Upper lobe of left lung (tissue), 6 donors: ENCODE measurements at regions not wholly inside any gene's neighbourhood (a gene's known extent, or its start where the extent isn't known, plus 50 kb on each side); places are given as distances from the start of the nearest gene placed in this dataset.

ENCODE experiments used
- ATAC-seq, 2 donors: fragments of 200-7000 bp; cut with Tn5 transposase; one replicate each; pipeline ENCODE4 v1.9.1; 2022; ENCODE audit warnings: mild to moderate bottlenecking in 2 of 2, moderate library complexity in 2 of 2; ENCODE audit not compliant: low FRiP score in 2 of 2
- DNase-seq, 2 donors: peaks; one replicate each; pipeline ENCODE4 v3.0.0-alpha.2; 2019 to 2020
- H3K27ac ChIP-seq, 4 donors: fragments of 200-600 bp; sonication (generic); one replicate each; pipeline ENCODE4 v1.5.1; 2016 to 2019
- H3K27me3 ChIP-seq, 4 donors: fragments of 200-600 bp; sonication (generic); one replicate each; pipeline ENCODE4 v1.5.1; 2017 to 2019
- H3K36me3 ChIP-seq, 4 donors: fragments of 200-600 bp; sonication (generic); one replicate each; pipeline ENCODE4 v1.5.1; 2016 to 2019
- H3K4me1 ChIP-seq, 4 donors: fragments of 200-600 bp; sonication (generic); one replicate each; pipeline ENCODE4 v1.5.1; 2018 to 2019
- H3K4me3 ChIP-seq, 4 donors: fragments of 200-600 bp; sonication (generic); one replicate each; pipeline ENCODE4 v1.5.1; 2017 to 2019; ENCODE audit warnings: mild to moderate bottlenecking in 2 of 4, moderate library complexity in 1 of 4
- H3K9me3 ChIP-seq, 4 donors: fragments of 200-600 bp; sonication (generic); one replicate each; pipeline ENCODE4 v1.5.1; 2018 to 2019
- EP300 ChIP-seq, 4 donors: sonication (generic); formaldehyde crosslinking; IDR thresholded peaks; one replicate each; pipeline ENCODE4 v1.5.1; 2017; ENCODE audit warnings: antibody characterized with exemption in 4 of 4, control low read depth in 2 of 4
- POLR2A ChIP-seq, 4 donors: fragments of 450-650 bp; IDR thresholded peaks; one replicate each; pipeline ENCODE4 v1.5.1; 2016 to 2017; ENCODE audit warnings: antibody characterized with exemption in 4 of 4, mild to moderate bottlenecking in 2 of 4
- POLR2AphosphoS5 ChIP-seq, 2 donors: sonication (generic); formaldehyde crosslinking; IDR thresholded peaks; one replicate each; pipeline ENCODE4 v1.5.1; 2017; ENCODE audit warnings: antibody characterized with exemption in 2 of 2
- WGBS, 2 donors: methylation state at CpG; one replicate each; pipeline ENCODE4 v1.1.5; 2017 to 2018; 5-methylcytosine and 5-hydroxymethylcytosine counted together
- TF ChIP-seq, protein P1 (sequence below), 6 experiments: fragments of 450-650 bp in 4 of 6; fragments of 200-600 bp in 2 of 6; sonication (generic) in 2 of 6; IDR thresholded peaks; one replicate each; pipeline ENCODE4 v1.5.1; 2016 to 2019; ENCODE audit warnings: antibody characterized with exemption in 6 of 6
- donor health status: DM: no; HTN: no; CAD: no; lungs with moderate emphysema.
- donor health status: DM: no; HTN: yes; CAD: no; lungs with severe emphysema.

DNA sequence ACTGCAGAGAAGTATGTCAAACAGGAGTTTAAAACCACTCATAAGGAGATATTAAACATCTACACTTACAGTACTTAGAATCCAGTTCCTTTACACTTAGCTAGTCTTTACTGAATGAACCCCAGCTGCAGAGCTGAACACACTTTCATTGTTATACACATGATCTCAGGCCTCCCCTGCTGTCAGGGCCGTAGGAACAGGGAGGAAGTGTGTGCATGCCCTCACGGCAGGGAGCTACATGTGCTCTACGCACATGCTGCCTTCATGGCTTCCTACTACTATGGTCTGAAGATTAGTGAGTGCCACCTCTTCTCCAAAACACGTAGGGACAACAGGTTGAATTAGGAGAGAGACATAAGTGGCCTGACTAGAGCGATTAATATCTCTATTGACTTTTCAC, 191.5 kb downstream of the SIPA1L2 start:
- Histone ChIP-seq H3K27me3 (no peaks in the 10 kb centered on the region), H3K9me3 (no peaks in the 10 kb centered on the region), H3K4me1 (peaks cover 5 to 8% (median 6%) of the 10 kb centered on the region in 4 donors), H3K27ac (no peak overlapping the region), H3K4me3 (no peak overlapping the region), H3K36me3 (peaks cover 4 to 58% (median 20%) of the 10 kb centered on the region in 4 donors)
- DNase-seq (no peak), ATAC-seq (no peak)
- WGBS, 2 donors, result 58 to 69% methylated on average over 5 of the region's 5 CpGs
- no peak for TF ChIP-seq POLR2A (IDR thresholded peaks at IDR 0.05)
- TF ChIP-seq, protein P1, sequence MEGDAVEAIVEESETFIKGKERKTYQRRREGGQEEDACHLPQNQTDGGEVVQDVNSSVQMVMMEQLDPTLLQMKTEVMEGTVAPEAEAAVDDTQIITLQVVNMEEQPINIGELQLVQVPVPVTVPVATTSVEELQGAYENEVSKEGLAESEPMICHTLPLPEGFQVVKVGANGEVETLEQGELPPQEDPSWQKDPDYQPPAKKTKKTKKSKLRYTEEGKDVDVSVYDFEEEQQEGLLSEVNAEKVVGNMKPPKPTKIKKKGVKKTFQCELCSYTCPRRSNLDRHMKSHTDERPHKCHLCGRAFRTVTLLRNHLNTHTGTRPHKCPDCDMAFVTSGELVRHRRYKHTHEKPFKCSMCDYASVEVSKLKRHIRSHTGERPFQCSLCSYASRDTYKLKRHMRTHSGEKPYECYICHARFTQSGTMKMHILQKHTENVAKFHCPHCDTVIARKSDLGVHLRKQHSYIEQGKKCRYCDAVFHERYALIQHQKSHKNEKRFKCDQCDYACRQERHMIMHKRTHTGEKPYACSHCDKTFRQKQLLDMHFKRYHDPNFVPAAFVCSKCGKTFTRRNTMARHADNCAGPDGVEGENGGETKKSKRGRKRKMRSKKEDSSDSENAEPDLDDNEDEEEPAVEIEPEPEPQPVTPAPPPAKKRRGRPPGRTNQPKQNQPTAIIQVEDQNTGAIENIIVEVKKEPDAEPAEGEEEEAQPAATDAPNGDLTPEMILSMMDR (IDR thresholded peaks at IDR 0.05), result no peak
- no peak for TF ChIP-seq EP300 (IDR thresholded peaks at IDR 0.05)
- TF ChIP-seq POLR2AphosphoS5 (IDR thresholded peaks at IDR 0.05), result no peak

DNA sequence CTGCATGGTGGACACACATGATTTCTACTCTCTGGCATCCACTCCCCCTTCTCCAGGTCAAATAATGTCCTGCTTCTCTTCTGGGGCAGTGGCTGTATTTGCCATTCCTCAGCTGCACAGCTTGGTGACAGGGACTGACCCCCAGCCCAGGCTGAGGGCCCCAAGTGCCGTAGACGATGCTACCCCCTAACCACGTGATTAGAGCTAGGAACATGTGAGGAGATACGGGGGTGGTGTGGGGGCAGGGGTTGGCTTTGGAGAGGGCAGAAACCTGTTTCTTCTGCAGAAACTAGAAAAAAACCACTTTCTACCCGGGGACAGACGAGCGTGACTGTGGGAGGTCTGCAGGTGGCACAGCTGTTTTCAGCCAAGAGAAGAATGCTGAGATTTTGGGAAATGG, 192.4 kb downstream of the SIPA1L2 start:
- WGBS, 2 donors, result 90 to 99% methylated on average over 7 of the region's 7 CpGs
- Histone ChIP-seq H3K27ac (no peak overlapping the region), H3K4me3 (no peak overlapping the region), H3K27me3 (no peaks in the 10 kb centered on the region), H3K36me3 (peaks cover 4 to 51% (median 17%) of the 10 kb centered on the region in 4 donors), H3K4me1 (peaks cover 5 to 8% (median 6%) of the 10 kb centered on the region in 4 donors), H3K9me3 (no peaks in the 10 kb centered on the region)
- no peak for ATAC-seq
- TF ChIP-seq, protein P1 (IDR thresholded peaks at IDR 0.05), result no peak
- TF ChIP-seq POLR2A (IDR thresholded peaks at IDR 0.05) (no peak), EP300 (IDR thresholded peaks at IDR 0.05) (no peak), POLR2AphosphoS5 (IDR thresholded peaks at IDR 0.05) (no peak)
- no peak for DNase-seq

DNA sequence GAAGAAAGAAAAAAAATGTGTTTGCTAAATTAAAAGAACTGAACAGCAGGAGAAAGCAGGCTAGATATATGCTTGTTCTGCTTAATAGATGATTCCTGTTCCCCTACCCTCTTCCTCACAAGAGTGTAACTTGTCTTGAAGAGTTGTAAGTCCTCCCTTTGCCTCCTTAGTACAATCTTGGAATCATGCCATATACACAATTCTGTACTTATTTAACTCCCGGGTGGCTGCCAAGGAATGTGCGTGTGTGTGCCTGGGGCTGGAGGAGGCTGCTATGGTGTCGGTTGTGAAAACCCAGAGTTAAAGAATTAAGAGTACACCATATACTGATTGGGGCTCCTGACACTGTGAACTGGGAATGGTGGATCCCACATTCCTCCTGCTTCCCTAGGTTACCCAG, 194.2 kb downstream of the SIPA1L2 start:
- Histone ChIP-seq H3K4me3 (no peak overlapping the region), H3K27ac (no peak overlapping the region), H3K9me3 (no peaks in the 10 kb centered on the region), H3K4me1 (peaks cover 5 to 8% (median 6%) of the 10 kb centered on the region in 4 donors), H3K36me3 (peaks cover 4 to 48% (median 14%) of the 10 kb centered on the region in 4 donors), H3K27me3 (no peaks in the 10 kb centered on the region)
- ATAC-seq, result no peak
- DNase-seq, result no peak
- TF ChIP-seq POLR2A (IDR thresholded peaks at IDR 0.05) (no peak), EP300 (IDR thresholded peaks at IDR 0.05) (no peak), POLR2AphosphoS5 (IDR thresholded peaks at IDR 0.05) (no peak)
- TF ChIP-seq, protein P1 (IDR thresholded peaks at IDR 0.05), result no peak
- WGBS, 2 donors, result 17 to 30% methylated on average over 3 of the region's 3 CpGs

DNA sequence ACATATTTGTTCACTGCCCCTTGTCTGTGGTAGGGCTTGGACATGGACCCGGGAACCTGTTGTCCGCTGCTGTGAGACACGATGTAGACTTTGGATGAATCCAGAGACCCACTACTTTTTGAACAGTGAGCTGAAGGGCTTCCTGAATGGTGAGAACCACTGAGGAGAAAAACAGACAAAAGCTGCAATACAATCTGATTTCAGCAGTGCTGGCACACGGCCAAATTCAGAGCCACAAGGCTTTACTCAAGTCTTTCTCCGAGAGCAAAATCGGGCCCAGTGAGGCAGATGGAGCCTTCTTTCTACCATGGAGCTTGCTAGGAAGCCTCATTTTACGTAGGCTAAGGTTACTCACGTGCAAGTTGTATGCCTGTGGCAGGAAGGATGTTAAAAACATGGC, 197.6 kb downstream of the SIPA1L2 start:
- no peak for DNase-seq
- TF ChIP-seq, protein P1 (IDR thresholded peaks at IDR 0.05), result no peak
- no peak for TF ChIP-seq EP300 (IDR thresholded peaks at IDR 0.05)
- no peak for TF ChIP-seq POLR2A (IDR thresholded peaks at IDR 0.05)
- TF ChIP-seq POLR2AphosphoS5 (IDR thresholded peaks at IDR 0.05), result no peak
- no peak for ATAC-seq
- WGBS, 2 donors, result 77 to 78% methylated on average over 8 of the region's 8 CpGs
- H3K27ac ChIP-seq, result no peak overlapping the region
- H3K4me3 ChIP-seq, result no peak overlapping the region
- H3K36me3 ChIP-seq, result peaks cover 0 to 35% (median 2%) of the 10 kb centered on the region in 4 donors
- H3K27me3 ChIP-seq, result no peaks in the 10 kb centered on the region
- H3K9me3 ChIP-seq, result no peaks in the 10 kb centered on the region
- peaks cover 5 to 9% (median 7%) of the 10 kb centered on the region in 4 donors for H3K4me1 ChIP-seq

DNA sequence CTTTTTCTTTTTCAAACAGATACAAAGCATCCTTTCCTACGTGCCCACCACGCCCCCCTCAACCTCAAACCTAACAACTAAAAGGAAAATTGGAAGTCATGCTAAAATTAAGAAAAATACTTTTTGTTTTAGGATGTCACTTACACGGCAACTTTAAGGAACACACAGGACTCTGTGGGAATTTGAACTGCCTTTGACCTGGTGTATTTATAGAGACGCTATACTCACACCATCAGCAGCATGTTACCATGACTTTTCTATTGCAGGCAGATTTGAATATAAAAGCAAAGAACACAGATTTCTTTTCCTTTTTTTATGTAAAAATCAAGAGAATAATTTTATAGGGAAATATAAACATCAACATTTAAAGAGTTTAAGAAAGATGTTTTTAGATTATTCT, 198.2 kb downstream of the SIPA1L2 start:
- no peak for TF ChIP-seq POLR2AphosphoS5 (IDR thresholded peaks at IDR 0.05)
- no peak for TF ChIP-seq EP300 (IDR thresholded peaks at IDR 0.05)
- TF ChIP-seq, protein P1 (IDR thresholded peaks at IDR 0.05), result no peak
- no peak for TF ChIP-seq POLR2A (IDR thresholded peaks at IDR 0.05)
- Histone ChIP-seq H3K27me3 (no peaks in the 10 kb centered on the region), H3K27ac (no peak overlapping the region), H3K9me3 (no peaks in the 10 kb centered on the region), H3K4me1 (peaks cover 5 to 9% (median 7%) of the 10 kb centered on the region in 4 donors), H3K36me3 (peaks cover 0 to 38% (median 2%) of the 10 kb centered on the region in 4 donors), H3K4me3 (no peak overlapping the region)
- WGBS, 2 donors, result 87 to 88% methylated on average over 4 of the region's 4 CpGs
- ATAC-seq (no peak), DNase-seq (no peak)
